NCI-H510A (cell line): ENCODE measurements at regions not wholly inside any gene's neighbourhood (a gene's known extent, or its start where the extent isn't known, plus 50 kb on each side); places are given as distances from the start of the nearest gene placed in this dataset.

Source experiments
- DNase-seq: peaks from one replicate; lab custom pipeline; 2025; lab: John Stamatoyannopoulos, UW

DNA sequence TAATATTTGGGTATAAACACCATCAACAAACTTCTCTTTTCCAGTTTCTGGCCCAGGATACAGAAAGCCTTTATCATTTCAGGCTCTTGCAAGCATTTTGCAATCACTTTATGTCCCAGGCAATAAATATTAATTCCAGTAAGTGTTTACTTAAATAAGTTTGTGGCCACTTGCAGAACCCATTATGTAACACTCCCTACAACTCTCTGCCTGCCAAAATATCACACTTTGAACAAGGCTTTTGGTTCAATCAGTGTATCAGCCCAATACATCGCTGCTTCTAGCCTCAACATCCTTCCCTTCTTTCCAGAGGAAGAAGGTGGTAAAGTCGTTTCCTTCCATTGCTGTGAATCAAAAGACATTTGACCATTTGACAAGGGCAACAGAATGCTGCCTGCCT lies 203.0 kb upstream of the USP25 start:
- no peak for DNase-seq

DNA sequence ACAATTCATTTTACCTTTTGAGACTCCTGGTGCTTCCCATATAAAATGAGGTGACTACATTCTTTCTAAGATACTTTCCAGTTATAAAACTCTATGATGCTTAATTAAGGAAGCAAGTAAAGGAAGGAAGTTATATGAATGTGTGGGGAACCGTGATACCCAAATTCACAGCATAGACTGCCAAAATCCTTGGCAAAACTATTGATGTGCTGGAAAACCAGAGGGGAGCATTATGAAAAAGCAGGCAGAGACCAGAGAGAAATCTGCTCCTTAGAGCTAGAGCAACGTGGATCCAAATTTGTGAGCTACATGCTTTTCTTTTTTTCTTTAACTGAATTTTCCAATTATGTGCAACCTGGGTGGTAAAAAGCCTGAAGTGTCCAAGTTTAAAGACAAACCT lies 201.4 kb upstream of the USP25 start:
- no peak for DNase-seq

GRCh38 chr21:15531986-15532385 lies 197.8 kb upstream of the USP25 start:
- no peak for DNase-seq

- no peak for DNase-seq
Measured at GRCh38 chr21:15533618-15534017, 196.2 kb upstream of the USP25 start.

GRCh38 chr21:15534450-15534886 lies 195.3 kb upstream of the USP25 start:
- no peak for DNase-seq

DNA sequence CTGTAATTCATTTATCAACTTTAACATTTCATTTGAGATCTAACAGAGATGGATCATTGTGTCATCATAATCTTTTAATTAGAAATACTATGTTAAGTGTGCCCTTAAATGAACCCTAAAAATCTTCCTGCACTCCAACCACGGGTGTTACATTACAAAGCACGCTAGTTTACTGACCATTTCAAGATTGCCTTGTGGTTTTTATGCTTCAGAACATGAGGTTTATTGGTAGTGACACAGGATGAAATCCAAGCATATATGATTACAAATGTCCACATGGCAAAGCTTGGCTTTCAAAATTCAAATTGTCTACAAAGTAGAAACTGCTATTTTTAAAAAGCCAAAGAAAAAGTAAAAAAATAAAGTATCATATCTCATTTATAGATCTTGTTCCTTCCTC lies 190.4 kb upstream of the USP25 start:
- no peak for DNase-seq

DNA sequence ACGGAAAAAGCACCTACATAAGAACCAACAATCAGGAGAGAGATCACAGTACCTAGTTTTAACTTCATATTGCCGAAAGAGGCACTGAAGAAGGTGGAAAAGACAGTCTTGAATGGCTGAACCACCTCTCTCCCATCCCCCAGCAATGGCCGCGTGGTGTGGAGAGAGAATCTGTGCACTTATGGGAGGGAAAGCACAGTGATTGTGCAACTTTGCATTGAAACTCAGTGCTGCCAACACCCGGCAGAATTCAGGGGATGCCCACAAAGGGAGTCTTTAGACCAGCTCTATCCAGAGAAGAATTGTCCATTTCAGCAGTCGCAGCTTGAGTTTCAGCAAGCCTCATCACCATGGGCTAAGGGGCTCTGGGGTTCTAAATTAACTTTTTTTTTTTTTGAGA lies 186.3 kb upstream of the USP25 start:
- DNase-seq = no peak

- DNase-seq = no peak
Measured at GRCh38 chr21:15549671-15550070, 180.1 kb upstream of the USP25 start.

GRCh38 chr21:15552914-15553494 lies 176.8 kb upstream of the USP25 start:
- DNase-seq = no peak

DNA sequence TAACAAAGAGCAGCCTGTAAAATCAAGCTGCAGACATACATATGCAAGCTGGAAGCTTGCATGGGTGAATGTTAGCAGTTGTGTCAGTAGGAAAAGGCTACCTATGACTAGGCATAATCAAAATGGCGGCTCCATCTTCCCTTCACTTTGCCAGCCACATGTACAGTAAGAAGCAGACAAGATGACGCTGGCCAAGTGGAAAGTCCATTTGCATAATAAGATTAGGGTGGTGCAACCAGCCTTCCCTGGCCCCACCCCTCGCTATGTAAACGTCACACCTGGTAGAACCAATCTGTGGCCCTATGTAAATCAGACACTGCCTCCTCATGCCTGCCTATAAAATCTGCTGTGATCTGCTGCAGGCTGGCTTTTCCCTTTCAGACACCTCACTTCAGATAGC lies 171.9 kb upstream of the USP25 start:
- no peak for DNase-seq

DNA sequence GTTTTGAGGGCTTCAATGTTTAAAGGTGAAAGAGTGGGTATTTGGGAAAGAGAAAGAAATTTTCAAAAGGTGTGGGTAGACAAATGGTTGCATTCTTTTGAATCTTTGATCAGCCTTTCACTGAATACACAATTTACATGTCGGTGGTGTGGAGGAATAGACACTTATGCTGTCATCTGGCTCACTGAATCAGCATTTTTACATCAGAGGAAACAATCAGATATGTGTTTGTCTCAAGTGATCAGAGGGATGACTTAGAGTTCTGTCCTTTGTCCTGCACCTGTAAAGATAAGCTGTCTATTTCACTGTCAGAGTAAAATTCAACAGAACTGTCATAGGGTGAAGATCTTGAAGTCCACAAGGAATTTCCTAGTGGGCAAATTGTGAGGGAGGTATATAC lies 170.9 kb upstream of the USP25 start:
- no peak for DNase-seq

DNA sequence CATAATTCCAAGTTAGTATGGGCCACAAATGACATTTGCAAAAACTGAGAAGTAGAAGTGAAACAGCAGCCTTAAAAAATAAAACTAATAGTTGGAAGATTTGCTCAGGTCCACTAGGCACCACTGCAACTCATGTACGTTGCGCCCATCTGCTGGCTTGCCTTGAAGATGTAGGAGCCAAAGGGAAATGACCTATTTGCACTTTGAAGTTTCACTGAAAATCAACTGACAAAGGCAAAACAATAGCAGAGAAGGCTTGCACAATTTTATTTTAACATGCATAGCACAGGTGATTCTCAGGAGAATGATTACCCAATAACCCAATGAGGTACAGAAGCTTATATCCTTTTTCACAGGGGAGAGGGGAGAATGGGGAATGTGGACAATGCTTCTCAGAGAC lies 170.1 kb upstream of the USP25 start:
- no peak for DNase-seq

- DNase-seq = no peak
Measured at GRCh38 chr21:15560383-15561056, 169.3 kb upstream of the USP25 start.

DNA sequence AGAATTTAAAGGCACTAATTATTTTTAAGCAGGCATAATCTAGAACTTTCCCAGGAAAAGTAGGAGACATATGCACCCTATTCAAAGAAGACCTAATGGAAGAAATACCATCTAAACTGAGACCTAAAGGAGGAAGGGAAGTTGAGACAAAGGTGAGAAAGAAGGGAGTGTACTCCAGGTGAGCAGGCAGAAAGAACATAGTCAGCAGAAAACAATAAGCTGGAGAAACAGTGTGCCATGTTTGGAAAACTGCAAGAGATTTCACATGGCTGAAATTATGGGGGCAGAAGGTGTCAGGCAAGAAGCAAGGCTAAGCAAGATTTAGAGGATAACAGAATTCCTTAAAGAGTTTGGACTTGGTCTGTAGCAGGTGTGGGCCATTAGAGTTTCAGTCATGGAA lies 167.0 kb upstream of the USP25 start:
- no peak for DNase-seq

DNA sequence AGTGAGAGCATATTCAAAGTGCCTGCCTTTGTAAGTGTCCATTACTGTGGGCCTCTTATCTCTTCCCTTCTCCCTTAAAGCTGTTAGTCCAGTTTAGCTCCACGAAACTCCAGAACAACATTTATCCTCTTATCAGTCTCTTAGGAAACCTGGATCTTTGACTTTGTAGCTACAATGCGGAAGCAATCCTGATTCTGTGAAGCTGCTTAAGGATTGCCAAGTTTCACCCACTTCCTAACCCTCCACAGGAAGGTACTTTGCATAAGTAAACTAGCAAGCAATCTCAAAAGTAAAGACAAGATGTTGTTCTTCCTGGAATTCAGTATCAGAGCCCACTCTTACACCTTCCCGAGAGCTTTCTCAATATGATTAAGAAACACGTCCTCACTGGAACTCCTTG lies 164.9 kb upstream of the USP25 start:
- DNase-seq = no peak

- DNase-seq = no peak
Measured at GRCh38 chr21:15566703-15567102, 163.1 kb upstream of the USP25 start.

GRCh38 chr21:15567191-15567590 lies 162.6 kb upstream of the USP25 start:
- DNase-seq = no peak

DNA sequence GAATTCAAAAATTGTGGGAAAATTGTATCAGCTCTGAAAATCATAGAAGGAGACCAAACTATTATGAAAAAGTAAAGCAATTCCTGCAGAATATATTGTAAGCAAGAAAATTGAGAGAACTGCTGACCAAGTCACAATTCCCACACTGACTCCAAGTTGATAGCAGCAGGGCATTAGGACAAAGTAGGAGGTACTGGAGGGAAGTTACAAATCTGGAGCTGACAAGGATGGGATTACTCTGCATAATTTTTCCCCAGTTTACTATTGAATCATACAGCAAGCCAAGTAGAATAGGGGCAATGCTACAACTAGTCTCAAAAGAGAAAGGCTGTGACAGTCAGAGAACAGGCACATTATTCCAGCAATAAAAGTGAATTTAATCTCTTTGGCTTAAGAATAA lies 161.3 kb upstream of the USP25 start:
- no peak for DNase-seq

GRCh38 chr21:15586752-15587427 lies 142.9 kb upstream of the USP25 start:
- no peak for DNase-seq

GRCh38 chr21:15592271-15592860 lies 137.4 kb upstream of the USP25 start:
- DNase-seq = no peak

DNA sequence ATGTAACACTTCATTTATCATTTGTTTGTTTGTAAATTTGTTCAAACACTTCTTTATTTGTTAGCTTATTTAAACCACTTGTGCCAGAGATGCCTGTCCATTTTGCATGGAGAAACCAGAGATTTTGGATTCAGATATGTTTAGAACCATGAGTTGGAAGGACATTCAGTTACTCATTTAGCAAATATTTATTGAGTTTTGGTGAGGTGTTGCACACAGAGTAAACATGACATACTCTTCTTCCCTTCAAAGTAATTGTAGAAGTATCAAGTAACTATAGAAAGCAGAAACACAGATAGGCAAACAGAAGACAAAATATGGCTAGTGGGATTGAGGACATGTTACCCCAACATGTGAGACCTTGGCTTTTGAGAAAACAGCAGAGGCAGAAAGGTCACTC lies 136.8 kb upstream of the USP25 start:
- no peak for DNase-seq

- DNase-seq = no peak
Measured at GRCh38 chr21:15601390-15601789, 128.4 kb upstream of the USP25 start.

- DNase-seq = no peak
Measured at GRCh38 chr21:15604413-15604812, 125.4 kb upstream of the USP25 start.
